ENCODE measurements at regions not wholly inside any gene's neighbourhood (a gene's known extent, or its start where the extent isn't known, plus 50 kb on each side); places are given as distances from the start of the nearest gene placed in this dataset.
A peak's percentile ranks its signal among the peaks of the same experiment; 100 is the strongest.

DNA sequence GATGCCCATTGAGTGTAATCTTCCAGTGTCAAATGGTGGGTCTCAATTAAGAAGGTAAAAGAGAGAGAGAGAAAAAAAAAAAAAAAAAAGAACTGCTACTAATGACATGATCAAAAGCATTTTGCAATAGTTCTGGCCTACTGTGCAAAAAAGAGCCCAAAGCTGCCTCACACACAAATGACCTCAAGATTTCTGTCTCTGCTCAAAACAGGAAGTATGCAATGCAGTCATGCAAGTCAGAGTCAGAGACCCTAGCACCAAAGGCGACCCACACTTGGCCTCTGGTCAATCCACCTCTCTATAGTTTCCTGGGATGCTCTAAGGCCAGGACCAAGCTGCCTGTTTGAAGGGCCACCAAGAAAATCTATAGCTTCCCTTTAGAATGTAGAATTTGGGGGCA, 323.5 kb downstream of the VPS13C start:
- DNase-seq, result peak; percentile 46

GRCh38 chr15:61731099-61731498, 329.1 kb downstream of the VPS13C start:
- DNase-seq, result no peak

DNA sequence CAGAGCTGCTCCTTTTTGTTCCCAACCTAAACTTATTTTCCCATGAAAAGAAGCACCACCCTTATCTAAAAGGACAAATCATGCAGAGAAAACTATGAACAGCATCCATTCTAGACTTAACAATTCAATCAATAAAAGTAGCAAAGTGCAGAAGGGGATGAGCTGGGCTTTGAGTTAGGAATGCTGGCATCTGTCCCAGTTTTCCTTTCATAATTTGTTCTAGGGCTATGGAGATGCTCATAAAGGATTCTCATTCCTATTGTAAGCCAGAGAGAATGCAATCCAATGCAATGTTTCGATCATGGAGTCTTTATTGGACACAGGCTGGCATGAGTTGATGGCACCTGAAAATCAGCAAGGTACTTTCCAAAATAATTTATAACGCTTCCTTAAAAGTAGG, 330.6 kb downstream of the VPS13C start:
- DNase-seq, result no peak

- DNase-seq, result no peak
Observed at GRCh38 chr15:61726166-61726565, 334.1 kb downstream of the VPS13C start.

GRCh38 chr15:61725251-61725650, 335.0 kb downstream of the VPS13C start:
- DNase-seq, result no peak

GRCh38 chr15:61724251-61724939, 335.9 kb downstream of the VPS13C start:
- no peak for DNase-seq

GRCh38 chr15:61721418-61721817, 338.8 kb downstream of the VPS13C start:
- no peak for DNase-seq

DNA sequence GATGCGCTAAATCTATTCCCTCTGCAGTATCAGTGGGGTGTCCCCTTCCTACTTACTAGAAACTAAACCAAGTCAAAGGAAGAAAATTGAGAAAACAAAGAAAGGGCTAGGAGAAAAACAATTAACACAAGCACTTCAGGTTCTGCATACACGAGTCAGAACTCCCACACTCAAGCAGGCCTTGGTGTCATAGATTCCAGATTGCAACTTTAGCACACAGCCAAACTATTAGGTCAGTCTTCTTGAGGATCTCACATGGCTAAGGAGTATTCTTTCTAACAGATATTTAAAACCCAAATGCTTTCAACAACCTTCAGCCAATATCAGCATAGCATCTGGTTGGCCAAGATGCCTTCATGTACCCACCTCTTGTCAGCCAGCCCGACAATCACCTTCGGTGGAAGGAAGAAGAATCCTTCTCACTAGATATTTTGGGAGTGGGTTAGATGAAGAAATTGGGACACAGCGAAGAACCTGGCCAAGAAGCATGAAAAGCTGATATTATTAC, 340.0 kb downstream of the VPS13C start:
- DNase-seq, result no peak

DNA sequence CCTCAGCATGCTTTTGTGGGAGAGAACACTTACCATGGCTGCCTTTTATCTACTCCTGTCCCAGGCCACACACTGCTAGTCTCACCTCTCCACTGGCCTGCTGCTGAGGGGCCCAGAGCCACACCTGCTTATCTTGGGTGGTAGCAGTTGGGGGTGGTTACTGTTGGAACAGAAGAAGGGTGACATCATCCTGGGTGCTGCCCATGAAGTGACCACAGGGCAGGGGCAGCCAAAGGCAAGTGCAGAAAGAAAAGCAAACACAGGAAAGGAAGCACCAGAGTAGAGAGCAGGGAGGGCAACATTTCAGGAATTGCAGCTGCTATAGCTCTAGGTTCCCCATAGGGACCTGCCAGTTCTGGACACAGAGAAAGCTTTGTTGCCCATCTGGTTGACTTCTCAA, 345.2 kb downstream of the VPS13C start:
- DNase-seq, result no peak

- DNase-seq, result no peak
Observed at GRCh38 chr15:61712129-61712759, 348.0 kb downstream of the VPS13C start.

- no peak for DNase-seq
Observed at GRCh38 chr15:61702224-61703020, 357.8 kb downstream of the VPS13C start.

DNA sequence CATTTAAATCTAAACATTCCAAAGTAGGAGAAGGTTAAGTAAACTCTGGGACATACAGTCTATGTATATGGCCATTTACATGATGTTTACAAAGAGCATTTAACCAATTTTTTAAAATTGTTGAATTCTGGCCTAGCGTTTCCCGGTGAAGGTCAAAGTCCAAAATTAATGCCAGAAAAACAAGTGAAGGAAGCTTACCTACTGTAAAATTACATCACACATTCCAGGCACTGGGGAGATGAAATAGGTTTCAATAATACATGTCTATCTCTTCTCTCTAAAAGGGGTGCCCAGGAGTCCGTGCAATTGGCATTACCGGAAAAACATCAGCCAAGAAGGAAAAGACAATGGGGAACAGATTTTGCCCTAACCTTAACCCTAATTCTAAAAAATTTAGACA, 358.8 kb downstream of the VPS13C start:
- DNase-seq, result no peak

DNA sequence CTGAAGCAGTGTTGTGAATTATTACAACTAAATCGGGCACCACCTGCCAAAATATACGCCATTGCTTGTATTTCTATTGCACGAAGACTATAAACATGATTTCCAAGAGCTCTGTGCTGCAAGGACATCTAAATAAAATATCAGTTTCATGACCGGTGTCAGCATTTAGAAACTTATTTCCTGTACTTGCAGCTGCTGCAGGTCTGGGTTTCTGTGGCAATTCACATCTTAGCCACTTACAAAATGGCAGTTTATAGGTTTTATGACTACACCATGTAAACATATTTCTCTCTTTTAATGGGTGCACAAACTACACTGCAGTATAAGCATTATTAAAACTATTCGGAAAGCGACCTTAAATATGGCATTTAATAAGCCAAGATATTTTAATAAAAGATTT, 359.4 kb downstream of the VPS13C start:
- DNase-seq, result no peak

GRCh38 chr15:61697796-61698195, 362.5 kb downstream of the VPS13C start:
- no peak for DNase-seq

- no peak for DNase-seq
Observed at GRCh38 chr15:61689067-61689466, 371.2 kb downstream of the VPS13C start.

DNA sequence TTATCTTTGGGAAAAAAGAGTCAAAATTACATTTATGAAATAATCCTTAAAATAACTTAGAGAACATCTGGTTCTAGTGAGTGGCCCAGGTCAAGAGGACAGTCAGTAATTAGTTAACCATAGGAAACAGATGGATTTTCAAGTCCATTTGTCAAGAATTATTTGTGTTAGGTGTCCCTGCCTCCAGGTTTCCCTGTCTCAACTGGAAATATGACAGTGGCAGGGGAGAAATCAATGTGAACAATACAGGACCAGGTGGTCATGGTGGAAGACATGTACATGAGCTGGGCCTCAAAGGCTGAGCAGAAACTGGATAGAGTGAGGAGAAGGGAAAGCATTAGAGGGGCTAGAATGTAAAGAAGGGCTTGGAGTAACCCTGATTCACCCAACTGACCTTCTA, 372.6 kb downstream of the VPS13C start:
- no peak for DNase-seq

- DNase-seq, result no peak
Observed at GRCh38 chr15:61687124-61687523, 373.1 kb downstream of the VPS13C start.

- no peak for DNase-seq
Observed at GRCh38 chr15:61685971-61686370, 374.3 kb downstream of the VPS13C start.

GRCh38 chr15:61685534-61685933, 374.7 kb downstream of the VPS13C start:
- DNase-seq, result no peak

DNA sequence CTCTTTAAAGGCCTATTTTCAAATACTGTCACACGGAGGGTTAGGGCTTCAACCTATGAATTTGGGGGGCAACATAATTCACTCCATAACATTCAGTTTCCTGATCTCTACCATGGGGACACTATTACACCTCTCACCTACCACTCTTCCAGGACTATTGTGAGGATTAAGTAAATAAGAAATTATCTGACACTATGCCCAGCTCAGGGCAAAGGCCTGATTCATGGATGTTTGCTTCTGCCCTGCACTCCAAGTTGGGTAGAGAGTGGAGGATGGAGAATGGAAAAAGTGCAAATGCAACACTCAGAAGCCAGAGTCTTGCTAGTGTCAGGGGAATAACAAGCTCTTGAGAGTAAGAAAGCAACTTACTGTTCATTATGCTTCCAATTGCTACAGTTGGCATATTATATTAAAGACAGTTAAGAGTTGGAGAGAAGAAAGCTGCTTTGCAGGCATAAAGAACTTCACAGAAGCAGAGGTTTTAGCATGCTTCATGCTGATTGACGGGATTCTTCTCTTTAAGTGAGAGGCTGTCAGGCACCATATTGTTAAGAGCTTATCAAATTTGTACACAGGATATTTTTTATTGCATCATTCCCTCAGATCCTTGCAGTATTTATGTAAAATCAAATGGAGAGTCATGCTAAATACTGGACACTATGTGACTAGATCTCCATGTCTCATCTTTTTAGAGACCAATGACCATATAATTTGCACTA, 375.3 kb downstream of the VPS13C start:
- no peak for DNase-seq

- no peak for DNase-seq
Observed at GRCh38 chr15:61682891-61683735, 377.1 kb downstream of the VPS13C start.

DNA sequence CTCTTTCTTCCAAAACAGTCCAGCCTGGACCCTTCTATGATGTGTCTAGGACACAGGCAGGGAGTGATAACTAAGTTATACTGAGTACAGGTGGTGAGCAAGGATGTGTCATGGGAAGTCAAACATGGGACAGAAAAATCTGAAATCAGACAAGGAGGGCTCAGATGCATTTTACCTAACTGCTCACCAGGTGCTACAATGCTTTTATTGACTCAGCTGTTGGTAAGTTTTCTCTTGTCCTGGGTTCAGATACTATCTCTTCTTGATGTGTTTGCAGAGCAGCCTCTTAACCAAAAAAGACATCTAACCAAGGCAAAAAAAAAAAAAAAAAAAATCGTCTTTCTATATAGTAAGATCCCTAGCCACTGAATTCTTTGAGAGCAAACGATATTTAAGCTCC, 378.6 kb downstream of the VPS13C start:
- DNase-seq, result no peak

Data from inflammatory macrophage treated with lipopolysaccharide for 4 hours (primary cell).